GM10266 (cell line): ENCODE measurements at regions not wholly inside any gene's neighbourhood (a gene's known extent, or its start where the extent isn't known, plus 50 kb on each side); places are given as distances from the start of the nearest gene placed in this dataset.
"Not testable (repeated sequence)": the region's sequence is repeated elsewhere in the genome, so short reads cannot be mapped to it uniquely, and the experiment has no call there.

ENCODE experiments used
- DNase-seq: peaks from one replicate; pipeline ENCODE4 v3.0.0; 2012; ENCODE audit errors: extremely low spot score
- CTCF ChIP-seq: IDR thresholded peaks from 2 replicates; pipeline ENCODE4 v1.5.1; 2012; ENCODE audit warnings: mild to moderate bottlenecking, low read depth; ENCODE audit not compliant: control insufficient read depth, insufficient read depth; ENCODE audit errors: missing control alignments

DNA sequence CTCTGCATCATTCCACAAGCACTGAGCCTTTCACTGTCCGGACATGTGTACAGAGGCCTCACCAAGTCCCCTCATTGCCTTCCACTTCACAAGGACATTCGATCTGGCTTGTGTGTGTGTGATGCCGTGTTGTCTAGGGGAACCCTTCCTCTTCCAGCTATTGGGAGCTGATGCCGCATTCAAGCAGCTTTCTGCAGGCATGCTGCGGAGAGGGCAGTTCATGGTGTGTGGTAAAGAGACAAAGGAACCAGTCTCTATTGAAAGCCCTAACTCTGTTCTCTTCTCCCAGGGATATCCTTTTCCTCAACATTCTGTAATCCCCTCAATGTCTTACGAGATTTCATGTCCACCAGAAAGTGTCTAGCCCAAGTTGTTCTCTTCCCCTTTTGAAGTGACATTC is 141.6 kb downstream of the ALOX5 start:
- TF ChIP-seq CTCF = no peak
- no peak for DNase-seq

GRCh38 chr10:45514291-45515270 is 140.6 kb downstream of the ALOX5 start:
- no peak for TF ChIP-seq CTCF
- DNase-seq = no peak

DNA sequence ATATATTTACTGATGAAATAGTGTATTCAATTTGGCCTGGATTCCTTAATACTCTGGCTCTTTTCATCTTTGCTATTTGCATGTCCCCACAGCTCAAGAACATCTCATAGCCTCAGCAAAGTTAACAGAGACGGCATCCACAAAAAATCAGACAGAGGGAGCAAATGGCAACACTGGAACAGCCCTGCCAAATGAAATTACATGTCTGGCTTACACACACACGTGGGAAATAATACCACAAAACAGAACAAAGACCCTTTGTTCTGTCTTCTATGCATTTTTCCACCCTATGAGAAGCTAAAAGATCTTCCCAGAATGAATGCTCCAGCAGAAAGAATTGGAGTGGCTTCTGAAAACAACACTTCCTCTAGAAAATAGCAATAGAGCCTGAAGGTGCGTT is 139.5 kb downstream of the ALOX5 start:
- no peak for TF ChIP-seq CTCF

DNA sequence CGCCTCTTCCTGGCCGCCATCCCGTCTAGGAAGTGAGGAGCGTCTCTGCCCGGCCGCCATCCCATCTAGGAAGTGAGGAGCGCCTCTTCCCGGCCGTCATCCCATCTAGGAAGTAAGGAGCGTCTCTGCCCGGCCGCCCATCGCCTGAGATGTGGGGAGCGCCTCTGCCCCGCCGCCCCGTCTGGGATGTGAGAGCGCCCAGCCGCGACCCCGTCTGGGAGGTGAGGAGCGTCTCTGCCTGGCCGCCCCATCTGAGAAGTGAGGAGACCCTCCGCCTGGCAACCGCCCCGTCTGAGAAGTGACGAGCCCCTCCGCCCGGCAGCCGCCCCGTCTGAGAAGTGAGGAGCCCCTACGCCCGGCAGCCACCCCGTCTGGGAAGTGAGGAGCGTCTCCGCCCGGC is 137.9 kb downstream of the ALOX5 start:
- not testable (repeated sequence) for DNase-seq

More for the DNA sequence above, 139.5 kb downstream of the ALOX5 start:
- DNase-seq = no peak

GRCh38 chr10:45509491-45509890 is 135.5 kb downstream of the ALOX5 start:
- DNase-seq = no peak
- no peak for TF ChIP-seq CTCF

- TF ChIP-seq CTCF = no peak
- no peak for DNase-seq
Measured at GRCh38 chr10:45505311-45505710, 131.3 kb downstream of the ALOX5 start.

DNA sequence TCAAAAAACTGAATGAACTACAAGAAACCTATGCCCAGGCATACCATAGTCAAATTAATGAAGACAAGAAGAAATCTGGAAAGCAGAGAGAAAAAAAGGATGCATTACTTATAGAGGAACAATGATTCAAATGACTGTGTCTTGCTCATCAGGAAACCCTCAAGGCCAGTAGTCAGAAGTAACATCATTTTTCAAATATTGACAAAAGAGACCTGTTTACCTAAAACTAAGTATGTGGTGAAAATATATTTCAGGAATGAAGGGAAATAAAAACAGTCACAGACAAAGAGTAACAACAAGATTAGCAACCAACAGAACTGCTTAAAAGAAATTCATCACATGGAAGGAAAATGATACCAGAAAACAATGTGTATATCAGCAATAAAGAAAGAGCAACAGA is 128.4 kb downstream of the ALOX5 start:
- DNase-seq = no peak
- TF ChIP-seq CTCF = no peak
